NCI-H2196 (cell line): ENCODE measurements at regions not wholly inside any gene's neighbourhood (a gene's known extent, or its start where the extent isn't known, plus 50 kb on each side); places are given as distances from the start of the nearest gene placed in this dataset.
"Not testable (repeated sequence)": the region's sequence is repeated elsewhere in the genome, so short reads cannot be mapped to it uniquely, and the experiment has no call there.

Experiments
- DNase-seq: peaks from one replicate; lab custom pipeline; 2025; ENCODE audit not compliant: unreplicated experiment; lab: John Stamatoyannopoulos, UW

- no peak for DNase-seq
Measured at GRCh38 chr21:34271189-34271851, 92.5 kb upstream of the KCNE2 start.

- no peak for DNase-seq
Measured at GRCh38 chr21:34272321-34272720, 91.5 kb upstream of the KCNE2 start.

GRCh38 chr21:34274001-34274400, 89.8 kb upstream of the KCNE2 start:
- no peak for DNase-seq

- no peak for DNase-seq
Measured at GRCh38 chr21:34276711-34277425, 86.9 kb upstream of the KCNE2 start.

GRCh38 chr21:34278451-34278850, 85.4 kb upstream of the KCNE2 start:
- DNase-seq = no peak

GRCh38 chr21:34279285-34279684, 84.5 kb upstream of the KCNE2 start:
- no peak for DNase-seq

- DNase-seq = no peak
Measured at GRCh38 chr21:34279883-34280282, 83.9 kb upstream of the KCNE2 start.

GRCh38 chr21:34280389-34280795, 83.4 kb upstream of the KCNE2 start:
- DNase-seq = no peak

- DNase-seq = no peak
Measured at GRCh38 chr21:34280959-34281358, 82.8 kb upstream of the KCNE2 start.

- no peak for DNase-seq
Measured at GRCh38 chr21:34282223-34282622, 81.6 kb upstream of the KCNE2 start.

GRCh38 chr21:34284666-34285065, 79.1 kb upstream of the KCNE2 start:
- no peak for DNase-seq

- not testable (repeated sequence) for DNase-seq
Measured at GRCh38 chr21:34288042-34288441, 75.8 kb upstream of the KCNE2 start.

GRCh38 chr21:34289856-34290255, 74.0 kb upstream of the KCNE2 start:
- no peak for DNase-seq

- no peak for DNase-seq
Measured at GRCh38 chr21:34296878-34297277, 66.9 kb upstream of the KCNE2 start.

- no peak for DNase-seq
Measured at GRCh38 chr21:34298534-34299167, 65.2 kb upstream of the KCNE2 start.

GRCh38 chr21:34299168-34299539, 64.7 kb upstream of the KCNE2 start:
- DNase-seq = no peak

- DNase-seq = no peak
Measured at GRCh38 chr21:34302521-34302920, 61.3 kb upstream of the KCNE2 start.

GRCh38 chr21:34305605-34306604, 57.9 kb upstream of the KCNE2 start:
- DNase-seq = no peak

- no peak for DNase-seq
Measured at GRCh38 chr21:34307991-34308532, 55.7 kb upstream of the KCNE2 start.

- DNase-seq = no peak
Measured at GRCh38 chr21:34311561-34312330, 52.1 kb upstream of the KCNE2 start.
